HG03520 (cell line): ENCODE measurements at regions not wholly inside any gene's neighbourhood (a gene's known extent, or its start where the extent isn't known, plus 50 kb on each side); places are given as distances from the start of the nearest gene placed in this dataset.

Experiments used
- ATAC-seq: cut with Tn5 transposase; IDR thresholded peaks from one replicate; pipeline ENCODE4 v1.9.1; 2021; ENCODE audit warnings: mild to moderate bottlenecking, moderate library complexity; ENCODE audit not compliant: unreplicated experiment

GRCh38 chr4:95672811-95673210 lies 124.0 kb upstream of the UNC5C start:
- no peak for ATAC-seq

DNA sequence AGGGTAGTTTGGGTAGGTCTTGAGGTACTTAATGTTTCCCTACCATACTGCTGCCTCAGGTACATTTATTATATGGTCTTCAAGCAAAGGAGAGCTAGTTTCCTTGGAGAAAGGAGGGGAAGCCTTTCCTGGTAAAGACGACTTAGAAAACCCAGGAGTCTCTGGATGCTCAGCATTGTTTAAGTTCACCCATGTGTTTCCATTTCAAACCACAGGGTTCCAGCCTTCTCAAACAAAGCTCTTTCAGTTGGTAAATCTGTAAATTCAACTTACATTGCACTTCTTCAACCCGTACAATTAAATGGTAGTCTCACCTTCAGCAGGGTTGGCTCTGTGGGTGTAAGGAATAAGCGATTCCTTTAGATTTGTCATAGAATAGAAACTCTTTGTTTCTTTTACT lies 111.9 kb upstream of the UNC5C start:
- ATAC-seq: no peak

DNA sequence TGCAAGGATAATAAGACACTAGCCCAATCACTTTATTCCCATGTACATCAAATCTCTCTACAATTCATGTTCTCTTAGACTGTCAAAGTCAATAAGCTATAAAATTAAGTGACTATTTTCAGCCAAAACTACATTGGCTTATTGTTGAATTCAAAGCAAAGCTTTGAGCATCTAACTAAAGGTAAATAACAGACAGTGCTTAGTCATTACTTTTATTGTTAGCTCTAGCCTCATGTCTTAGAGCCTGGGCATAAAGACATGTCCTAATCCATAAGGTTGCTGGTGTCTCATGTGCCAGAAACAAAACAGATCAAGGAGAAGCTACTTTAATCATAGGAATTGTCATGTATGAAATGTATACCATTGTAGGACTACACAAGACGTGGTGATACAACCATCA lies 103.1 kb upstream of the UNC5C start:
- ATAC-seq: no peak

DNA sequence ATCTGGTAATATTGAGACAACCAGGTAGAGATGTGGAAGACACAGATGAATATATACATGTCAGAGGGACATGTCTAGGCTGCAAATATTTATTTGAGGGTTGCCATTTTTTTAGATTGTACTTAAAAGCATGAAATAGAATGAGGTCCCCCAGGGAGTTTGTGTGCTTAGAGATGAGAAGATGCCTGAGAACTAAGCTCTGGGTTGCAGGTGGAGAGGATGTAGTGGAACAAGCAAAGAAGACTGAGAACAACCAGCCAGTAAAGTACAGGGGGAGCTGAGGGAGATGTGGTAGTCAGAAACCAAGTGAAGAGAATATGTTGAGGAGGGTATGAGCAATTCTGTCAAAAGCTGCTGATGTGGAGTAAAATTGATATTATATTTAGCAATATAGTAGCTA lies 95.6 kb upstream of the UNC5C start:
- ATAC-seq: no peak

GRCh38 chr4:95643627-95644026 lies 94.9 kb upstream of the UNC5C start:
- no peak for ATAC-seq

- no peak for ATAC-seq
Observed at GRCh38 chr4:95641571-95641970, 92.8 kb upstream of the UNC5C start.

DNA sequence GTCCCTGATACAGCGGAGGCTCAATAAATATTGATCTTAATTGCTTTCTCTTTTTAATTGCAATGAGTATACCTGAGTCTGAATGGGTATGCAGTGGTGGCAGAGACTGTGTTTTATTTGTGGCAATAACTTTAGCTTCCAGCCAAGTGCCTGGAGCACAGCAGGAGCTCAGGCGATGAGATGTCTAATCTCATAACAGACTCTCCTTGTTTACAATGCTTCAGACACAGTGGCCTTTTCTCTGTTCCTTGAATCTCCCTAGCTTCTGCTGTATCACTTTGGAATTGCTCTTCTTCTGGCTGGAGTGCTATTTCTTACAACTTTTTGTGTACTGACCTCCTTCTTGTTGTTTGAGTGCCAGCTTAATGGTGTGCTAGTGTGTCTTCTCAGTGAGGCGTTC lies 91.5 kb upstream of the UNC5C start:
- ATAC-seq: no peak

- no peak for ATAC-seq
Observed at GRCh38 chr4:95638920-95639501, 90.2 kb upstream of the UNC5C start.

GRCh38 chr4:95637043-95637600 lies 88.3 kb upstream of the UNC5C start:
- no peak for ATAC-seq

DNA sequence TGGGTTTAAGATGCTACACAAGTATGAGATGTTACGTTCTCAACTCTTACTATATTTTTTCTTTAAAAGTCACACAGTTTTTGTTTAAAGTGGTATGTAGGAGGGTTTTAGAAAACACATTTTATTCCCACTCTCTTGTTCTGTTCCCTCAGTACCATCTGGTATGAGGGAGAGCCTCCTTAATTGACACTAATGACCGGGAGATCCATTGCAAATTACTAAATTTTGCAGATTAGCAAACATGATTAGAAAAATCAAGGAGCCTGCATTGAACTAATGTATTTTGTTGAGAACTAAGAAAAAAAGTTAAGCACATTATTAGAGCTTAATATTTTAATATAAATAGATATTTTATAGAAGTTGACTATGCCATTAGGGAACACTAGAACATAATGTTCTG lies 87.3 kb upstream of the UNC5C start:
- ATAC-seq: no peak

- ATAC-seq: no peak
Observed at GRCh38 chr4:95627709-95628108, 78.9 kb upstream of the UNC5C start.

- ATAC-seq: no peak
Observed at GRCh38 chr4:95627024-95627605, 78.3 kb upstream of the UNC5C start.

DNA sequence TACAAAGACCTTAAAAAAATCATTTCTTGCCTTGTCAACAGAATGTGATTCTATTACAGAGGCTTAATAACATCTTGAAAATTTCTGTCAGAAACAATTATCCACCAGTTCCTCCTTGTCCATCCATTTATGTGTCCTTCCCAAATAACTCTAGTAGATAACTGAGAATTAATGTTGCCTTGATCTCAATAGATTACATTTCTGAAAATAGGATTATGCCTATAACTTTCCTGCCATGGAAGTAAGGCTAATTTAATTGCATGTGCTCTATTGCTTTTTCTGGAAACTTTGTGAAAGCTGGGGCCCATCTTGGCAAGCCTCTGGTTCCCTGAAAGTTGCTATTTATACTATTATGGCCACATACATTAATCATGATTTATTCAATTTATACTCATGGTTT lies 76.2 kb upstream of the UNC5C start:
- no peak for ATAC-seq

DNA sequence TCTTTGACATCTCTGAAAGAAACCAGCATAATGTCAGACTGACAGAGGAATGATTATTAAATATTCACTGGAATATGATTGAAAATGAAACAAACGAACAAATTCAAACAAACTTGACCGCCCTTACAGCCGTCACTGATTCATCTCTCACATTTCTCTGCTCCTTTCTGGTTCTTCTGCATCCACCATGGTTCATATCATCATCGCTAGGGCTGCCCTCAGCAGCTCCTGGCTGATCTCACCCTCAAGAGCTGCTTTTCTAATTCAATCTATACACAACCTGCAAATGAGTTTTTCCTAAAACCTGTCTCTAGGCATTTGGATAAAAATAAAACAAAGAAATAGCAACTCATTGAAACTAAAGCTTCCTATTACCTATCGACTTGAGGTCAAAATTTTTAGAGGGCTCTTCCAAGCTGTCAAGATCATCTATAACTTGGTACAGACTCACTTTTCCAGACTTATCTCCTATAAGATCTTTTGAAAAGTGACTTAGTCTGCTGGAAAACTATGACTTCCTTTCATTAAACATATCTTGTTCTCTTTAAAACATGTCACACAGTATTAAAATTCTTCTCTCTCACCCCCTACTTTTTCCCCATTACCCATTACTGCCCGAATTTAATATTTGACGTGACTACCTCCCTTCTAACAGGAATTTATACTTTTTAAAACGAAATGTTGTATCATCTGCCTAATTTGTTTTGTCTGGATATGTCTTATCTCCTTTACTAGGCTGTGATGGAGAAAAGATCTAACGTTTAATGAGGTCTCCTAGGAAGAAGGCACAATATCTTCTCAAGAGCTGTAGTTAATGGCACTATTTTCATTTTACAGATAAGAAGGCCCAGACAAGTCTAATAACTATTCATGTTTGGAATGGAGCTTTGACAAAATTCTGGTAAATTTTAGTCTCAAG lies 71.0 kb upstream of the UNC5C start:
- no peak for ATAC-seq

GRCh38 chr4:95614684-95615205 lies 66.0 kb upstream of the UNC5C start:
- no peak for ATAC-seq

- ATAC-seq: no peak
Observed at GRCh38 chr4:95610061-95610569, 61.3 kb upstream of the UNC5C start.

DNA sequence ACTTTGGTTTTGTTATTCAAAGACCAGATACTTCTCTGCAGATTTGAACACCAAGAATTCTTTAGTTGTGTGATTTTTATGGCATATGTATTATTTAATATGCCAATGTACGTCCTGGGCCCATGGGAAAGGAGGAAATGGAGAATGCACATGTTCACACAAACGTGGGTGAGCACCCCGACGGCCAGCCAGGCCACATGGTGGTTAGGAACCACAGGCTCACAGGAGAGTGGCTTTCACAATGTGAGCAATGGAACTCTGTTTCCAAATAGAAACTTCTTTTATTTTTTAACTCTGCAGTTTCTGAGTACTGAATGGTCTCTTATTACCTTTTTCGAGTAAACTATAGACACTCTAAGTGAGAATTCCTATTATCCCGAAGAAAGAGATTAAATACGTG lies 58.0 kb upstream of the UNC5C start:
- no peak for ATAC-seq

DNA sequence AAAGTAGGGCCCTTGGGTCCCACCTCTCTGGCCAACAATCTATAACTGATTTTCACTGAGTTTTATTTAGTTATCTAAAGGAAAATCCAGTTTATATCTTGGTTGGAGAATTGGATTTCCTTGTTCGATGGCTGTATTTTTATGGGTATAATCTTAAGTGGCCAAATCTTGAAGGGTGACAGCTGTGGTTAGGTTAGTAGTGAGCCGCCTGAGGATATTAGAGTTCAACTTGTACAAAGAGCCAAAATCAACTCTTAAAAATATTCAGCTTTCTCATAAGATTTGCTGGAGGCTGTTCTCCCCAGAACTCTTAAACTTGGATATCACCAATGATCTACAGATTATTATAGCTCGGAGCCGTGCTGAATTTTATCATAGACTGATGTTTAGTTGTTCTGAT lies 54.6 kb upstream of the UNC5C start:
- no peak for ATAC-seq

GRCh38 chr4:95602872-95603271 lies 54.1 kb upstream of the UNC5C start:
- no peak for ATAC-seq

- ATAC-seq: no peak
Observed at GRCh38 chr4:95601356-95601755, 52.6 kb upstream of the UNC5C start.

GRCh38 chr4:95599777-95600400 lies 51.1 kb upstream of the UNC5C start:
- ATAC-seq: peak; percentile 91
